T-helper 2 cell treated with Interferon-gamma antibody and Interleukin-4, amounts not matched to agents 5 μg/mL and 100 μg/mL, for 36 hours (primary cell): ENCODE measurements at regions not wholly inside any gene's neighbourhood (a gene's known extent, or its start where the extent isn't known, plus 50 kb on each side); places are given as distances from the start of the nearest gene placed in this dataset.
"Not testable (repeated sequence)": the region's sequence is repeated elsewhere in the genome, so short reads cannot be mapped to it uniquely, and the experiment has no call there.

Source experiments
- DNase-seq: peaks from one replicate; pipeline ENCODE4 v3.0.0; 2021; ENCODE audit warnings: low spot score
- H3K27ac Mint-ChIP-seq: one replicate; pipeline ENCODE4 v1.8.0; 2021; ENCODE audit warnings: mild to moderate bottlenecking, mixed read lengths
- H3K27me3 Mint-ChIP-seq: one replicate; pipeline ENCODE4 v1.8.0; 2021; ENCODE audit warnings: low read depth, mixed read lengths
- H3K36me3 Mint-ChIP-seq: one replicate; pipeline ENCODE4 v1.8.0; 2021; ENCODE audit warnings: low read depth, mixed read lengths
- H3K4me1 Mint-ChIP-seq: one replicate; pipeline ENCODE4 v1.8.0; 2021; ENCODE audit warnings: low read depth, mixed read lengths
- H3K4me3 Mint-ChIP-seq: one replicate; pipeline ENCODE4 v1.8.0; 2022; ENCODE audit warnings: mild to moderate bottlenecking, moderate library complexity, mixed read lengths
- H3K9me3 Mint-ChIP-seq: one replicate; pipeline ENCODE4 v1.8.0; 2021; ENCODE audit warnings: mixed read lengths

DNA sequence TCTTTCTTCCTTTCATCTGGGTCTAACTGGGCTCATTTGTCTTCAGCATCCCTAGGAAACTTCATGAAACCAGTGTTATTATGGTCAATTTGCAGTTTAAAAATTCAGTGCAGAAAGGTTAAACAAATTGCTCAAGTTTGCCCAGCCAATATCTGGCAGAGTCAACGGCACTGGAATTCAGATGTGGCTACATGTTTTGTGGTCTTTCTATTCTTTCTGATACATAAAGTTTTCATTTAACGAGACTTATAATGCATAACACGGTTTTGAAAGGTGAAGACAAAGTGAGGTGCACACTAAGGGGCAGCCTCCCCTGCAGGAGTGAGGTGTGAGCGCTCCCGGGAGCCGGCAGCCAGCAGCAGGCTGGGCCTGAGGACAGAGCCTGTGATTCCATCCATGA is 164.6 kb downstream of the RTP5 start:
- H3K4me3 Mint-ChIP-seq: no peak overlapping the region
- H3K27me3 Mint-ChIP-seq: peaks cover 64% of the 10 kb centered on the region
- H3K9me3 Mint-ChIP-seq: no peaks in the 10 kb centered on the region
- H3K27ac Mint-ChIP-seq: no peak overlapping the region
- H3K4me1 Mint-ChIP-seq: peaks cover 14% of the 10 kb centered on the region
- no peaks in the 10 kb centered on the region for H3K36me3 Mint-ChIP-seq
- no peak for DNase-seq

DNA sequence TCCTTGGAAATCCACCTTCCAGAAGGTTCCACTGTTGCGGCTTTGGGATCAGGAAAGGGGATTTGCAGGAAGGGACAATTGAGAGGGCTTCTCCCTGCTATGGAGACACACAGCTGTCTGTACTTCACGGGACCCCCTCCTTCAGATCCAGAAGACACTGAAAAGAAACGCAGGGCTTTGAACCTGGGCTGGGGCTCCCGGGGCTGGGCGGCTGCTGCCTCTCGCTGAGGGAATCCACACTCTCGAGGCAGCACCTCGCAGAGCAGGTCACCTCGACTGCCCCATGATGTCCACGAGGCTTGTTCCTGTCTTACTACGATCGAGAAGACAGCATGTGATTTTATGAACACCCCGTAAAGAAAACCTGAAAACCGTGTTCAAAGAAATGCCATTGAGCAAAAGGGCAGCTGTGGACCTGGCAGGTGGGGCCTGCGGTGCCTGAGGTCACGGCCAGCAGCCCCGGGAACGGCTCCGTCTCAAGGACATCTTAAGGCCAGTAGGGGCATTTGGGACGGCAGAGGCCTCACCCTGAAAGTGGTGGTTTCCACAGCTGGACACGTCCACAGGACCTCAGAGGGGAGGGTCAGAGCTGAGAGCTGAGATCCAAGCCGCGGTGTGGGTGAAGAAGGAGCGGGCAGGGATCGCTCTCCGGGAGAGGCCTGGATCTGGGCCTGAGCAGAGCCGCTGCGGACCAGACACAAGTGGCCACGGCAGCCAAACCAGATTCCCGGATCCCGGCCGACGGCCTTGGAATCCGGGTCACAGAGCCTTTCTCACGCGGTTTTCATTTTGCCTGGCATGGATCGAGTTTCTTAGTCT is 165.7 kb downstream of the RTP5 start:
- H3K4me1 Mint-ChIP-seq: peaks cover 14% of the 10 kb centered on the region
- H3K27me3 Mint-ChIP-seq: peaks cover 54% of the 10 kb centered on the region
- DNase-seq: no peak

DNA sequence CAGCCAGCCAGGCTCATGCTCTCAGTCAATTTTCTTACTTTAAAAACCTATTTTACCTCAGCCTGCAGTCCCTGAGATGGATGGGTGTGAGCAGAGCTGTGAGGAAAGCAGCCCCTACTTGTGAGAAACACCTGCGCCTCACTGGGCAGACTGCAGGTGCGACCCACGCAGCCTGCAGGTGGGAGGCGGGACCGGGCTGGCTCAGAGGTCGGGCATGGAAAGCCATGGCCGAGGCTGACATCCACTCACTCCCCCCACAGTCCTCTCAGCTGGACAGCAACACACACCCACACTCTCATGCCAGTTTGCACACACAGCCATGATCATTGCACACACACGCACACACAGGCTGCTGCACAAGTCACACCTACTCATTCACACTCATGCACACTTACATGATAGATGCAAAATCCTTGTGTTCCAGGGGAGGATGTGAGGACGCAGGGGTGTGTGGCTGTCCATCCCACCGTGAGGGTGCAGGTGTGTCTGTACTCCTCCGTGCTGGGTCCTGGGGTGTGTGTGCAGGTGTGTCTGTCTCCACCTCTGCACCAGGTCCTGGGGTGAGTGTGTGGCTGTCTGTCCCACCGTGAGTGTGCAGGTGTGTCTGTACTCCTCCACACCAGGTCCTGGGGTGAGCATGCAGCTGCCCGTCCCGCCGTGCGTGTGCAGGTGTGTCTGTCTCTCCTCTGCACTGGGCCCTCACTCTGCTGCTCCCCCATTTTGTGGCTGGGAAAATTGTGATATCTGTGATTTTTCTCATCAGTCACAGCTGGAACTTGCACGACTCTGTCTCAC is 166.5 kb downstream of the RTP5 start:
- H3K36me3 Mint-ChIP-seq: no peaks in the 10 kb centered on the region
- peaks cover 13% of the 10 kb centered on the region for H3K4me1 Mint-ChIP-seq
- no peak overlapping the region for H3K4me3 Mint-ChIP-seq
- H3K9me3 Mint-ChIP-seq: no peaks in the 10 kb centered on the region
- no peak for DNase-seq
- H3K27ac Mint-ChIP-seq: no peak overlapping the region
- H3K27me3 Mint-ChIP-seq: peaks cover 46% of the 10 kb centered on the region

More for the DNA sequence above, 165.7 kb downstream of the RTP5 start:
- no peaks in the 10 kb centered on the region for H3K9me3 Mint-ChIP-seq
- H3K27ac Mint-ChIP-seq: no peak overlapping the region
- H3K4me3 Mint-ChIP-seq: no peak overlapping the region
- no peaks in the 10 kb centered on the region for H3K36me3 Mint-ChIP-seq

GRCh38 chr2:242036653-242036950 is 167.1 kb downstream of the RTP5 start:
- Mint-ChIP-seq H3K9me3 (no peaks in the 10 kb centered on the region), H3K4me3 (no peak overlapping the region), H3K36me3 (no peaks in the 10 kb centered on the region), H3K27ac (no peak overlapping the region), H3K4me1 (peaks cover 7% of the 10 kb centered on the region), H3K27me3 (peaks cover 41% of the 10 kb centered on the region)
- DNase-seq: no peak

- Mint-ChIP-seq H3K9me3 (no peaks in the 10 kb centered on the region), H3K4me3 (no peak overlapping the region), H3K36me3 (no peaks in the 10 kb centered on the region), H3K27me3 (peaks cover 30% of the 10 kb centered on the region), H3K4me1 (no peaks in the 10 kb centered on the region), H3K27ac (no peak overlapping the region)
- DNase-seq: no peak
Measured at GRCh38 chr2:242038166-242038927, 168.8 kb downstream of the RTP5 start.

- no peaks in the 10 kb centered on the region for H3K36me3 Mint-ChIP-seq
- H3K4me1 Mint-ChIP-seq: no peaks in the 10 kb centered on the region
- no peaks in the 10 kb centered on the region for H3K9me3 Mint-ChIP-seq
- H3K27ac Mint-ChIP-seq: no peak overlapping the region
- H3K27me3 Mint-ChIP-seq: peaks cover 27% of the 10 kb centered on the region
- no peak for DNase-seq
- no peak overlapping the region for H3K4me3 Mint-ChIP-seq
Measured at GRCh38 chr2:242038928-242039341, 169.4 kb downstream of the RTP5 start.

DNA sequence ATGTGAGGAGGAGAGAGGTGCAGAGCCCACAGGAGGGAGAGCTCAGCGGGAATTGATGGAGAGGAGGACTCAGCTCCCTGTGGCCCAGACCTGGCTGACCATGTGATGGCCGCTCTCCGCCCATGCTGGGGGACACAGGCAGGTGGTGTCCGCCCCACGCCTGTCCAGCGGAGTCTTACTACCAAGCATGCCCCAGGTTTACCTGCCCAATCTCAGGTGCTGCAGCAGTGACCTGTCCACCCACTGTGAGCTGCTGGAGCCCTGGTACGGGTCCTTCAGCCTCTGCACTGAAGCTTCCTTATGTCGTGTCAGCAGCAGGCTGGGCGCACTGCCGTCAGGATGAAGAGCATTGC is 170.8 kb downstream of the RTP5 start:
- no peak for DNase-seq
- H3K4me3 Mint-ChIP-seq: no peak overlapping the region
- no peaks in the 10 kb centered on the region for H3K36me3 Mint-ChIP-seq
- H3K9me3 Mint-ChIP-seq: no peaks in the 10 kb centered on the region
- H3K27ac Mint-ChIP-seq: no peak overlapping the region
- peaks cover 27% of the 10 kb centered on the region for H3K27me3 Mint-ChIP-seq
- H3K4me1 Mint-ChIP-seq: no peaks in the 10 kb centered on the region

- H3K27me3 Mint-ChIP-seq: peaks cover 27% of the 10 kb centered on the region
- no peak overlapping the region for H3K27ac Mint-ChIP-seq
- DNase-seq: no peak
- H3K4me1 Mint-ChIP-seq: no peaks in the 10 kb centered on the region
- H3K36me3 Mint-ChIP-seq: no peaks in the 10 kb centered on the region
- no peak overlapping the region for H3K4me3 Mint-ChIP-seq
- no peaks in the 10 kb centered on the region for H3K9me3 Mint-ChIP-seq
Measured at GRCh38 chr2:242040681-242041080, 171.2 kb downstream of the RTP5 start.

DNA sequence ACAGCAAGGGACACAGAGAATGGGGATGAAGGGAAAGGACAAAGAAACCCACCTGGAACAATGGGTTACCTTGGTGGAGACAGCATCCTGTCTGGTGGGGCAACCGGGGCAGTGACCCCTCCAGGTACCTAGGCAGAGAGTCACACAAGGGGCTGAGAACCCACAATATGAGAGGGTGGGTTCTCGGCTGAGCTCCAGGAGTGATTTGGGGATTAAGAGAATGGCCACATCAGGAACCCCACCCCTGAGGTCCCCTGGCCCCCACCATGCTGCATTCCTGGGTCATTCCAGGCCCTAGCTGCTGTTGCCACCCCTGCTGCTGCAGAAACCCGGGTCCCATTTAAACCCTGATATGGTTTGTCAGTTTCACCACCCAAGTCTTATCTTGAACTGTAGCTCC is 172.3 kb downstream of the RTP5 start:
- H3K4me3 Mint-ChIP-seq: no peak overlapping the region
- DNase-seq: no peak
- H3K9me3 Mint-ChIP-seq: no peaks in the 10 kb centered on the region
- no peak overlapping the region for H3K27ac Mint-ChIP-seq
- peaks cover 28% of the 10 kb centered on the region for H3K27me3 Mint-ChIP-seq
- peaks cover 1% of the 10 kb centered on the region for H3K36me3 Mint-ChIP-seq
- no peaks in the 10 kb centered on the region for H3K4me1 Mint-ChIP-seq

DNA sequence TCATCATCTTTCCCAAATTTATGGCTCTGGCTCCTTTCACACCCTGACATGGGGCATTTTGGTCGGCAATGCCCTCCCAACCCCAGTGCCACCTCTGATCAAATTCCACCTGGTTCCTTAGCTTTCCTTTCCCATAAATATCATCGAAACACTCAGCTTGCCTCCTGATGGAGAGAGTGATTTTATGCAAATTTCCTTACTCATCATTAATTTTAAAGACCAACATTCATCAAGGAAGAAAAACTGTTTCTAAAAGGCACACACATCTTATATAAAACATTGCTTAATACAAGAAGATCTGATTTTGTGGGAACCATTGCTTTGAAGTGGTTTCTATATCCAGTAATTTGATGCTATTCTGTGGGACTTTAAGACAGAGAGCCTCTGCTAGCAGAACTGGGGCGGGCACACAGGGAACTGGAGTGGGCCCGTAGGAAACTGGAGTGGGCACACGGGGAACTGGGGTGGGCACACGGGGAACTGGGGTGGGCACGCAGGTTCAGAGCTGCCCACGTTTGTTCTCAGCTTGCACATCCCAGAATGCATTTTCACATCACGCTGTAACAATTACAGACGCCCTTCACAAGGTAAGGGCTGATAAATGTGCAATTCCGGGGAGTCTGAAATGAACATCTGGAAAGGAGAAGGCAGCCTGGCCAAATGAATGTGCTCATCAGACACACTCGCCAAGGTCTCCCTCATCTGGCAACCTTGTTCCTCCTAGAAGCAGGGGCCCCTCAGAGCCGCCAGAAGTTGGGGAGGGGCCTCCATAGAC is 174.2 kb downstream of the RTP5 start:
- Mint-ChIP-seq H3K4me3 (no peak overlapping the region), H3K36me3 (peaks cover 1% of the 10 kb centered on the region), H3K27ac (no peak overlapping the region), H3K27me3 (peaks cover 27% of the 10 kb centered on the region), H3K4me1 (no peaks in the 10 kb centered on the region), H3K9me3 (no peaks in the 10 kb centered on the region)
- DNase-seq: no peak

GRCh38 chr2:242044313-242044590 is 174.7 kb downstream of the RTP5 start:
- Mint-ChIP-seq H3K4me3 (no peak overlapping the region), H3K9me3 (no peaks in the 10 kb centered on the region), H3K4me1 (no peaks in the 10 kb centered on the region), H3K27me3 (peaks cover 32% of the 10 kb centered on the region), H3K27ac (no peak overlapping the region), H3K36me3 (peaks cover 1% of the 10 kb centered on the region)
- no peak for DNase-seq

- not testable (repeated sequence) for H3K4me1 Mint-ChIP-seq, H3K36me3 Mint-ChIP-seq, DNase-seq, H3K4me3 Mint-ChIP-seq, H3K9me3 Mint-ChIP-seq, H3K27ac Mint-ChIP-seq
- peaks cover 42% of the 10 kb centered on the region for H3K27me3 Mint-ChIP-seq
Measured at GRCh38 chr2:242045596-242046144, 176.1 kb downstream of the RTP5 start.

- H3K4me3 Mint-ChIP-seq: peak overlapping the region; percentile 38
- H3K27me3 Mint-ChIP-seq: peaks cover 43% of the 10 kb centered on the region
- peaks cover 1% of the 10 kb centered on the region for H3K36me3 Mint-ChIP-seq
- H3K9me3 Mint-ChIP-seq: no peaks in the 10 kb centered on the region
- no peaks in the 10 kb centered on the region for H3K4me1 Mint-ChIP-seq
- H3K27ac Mint-ChIP-seq: no peak overlapping the region
- DNase-seq: no peak
Measured at GRCh38 chr2:242046206-242046826, 176.8 kb downstream of the RTP5 start.
